ENCODE measurements at regions not wholly inside any gene's neighbourhood (a gene's known extent, or its start where the extent isn't known, plus 50 kb on each side); places are given as distances from the start of the nearest gene placed in this dataset.

DNA sequence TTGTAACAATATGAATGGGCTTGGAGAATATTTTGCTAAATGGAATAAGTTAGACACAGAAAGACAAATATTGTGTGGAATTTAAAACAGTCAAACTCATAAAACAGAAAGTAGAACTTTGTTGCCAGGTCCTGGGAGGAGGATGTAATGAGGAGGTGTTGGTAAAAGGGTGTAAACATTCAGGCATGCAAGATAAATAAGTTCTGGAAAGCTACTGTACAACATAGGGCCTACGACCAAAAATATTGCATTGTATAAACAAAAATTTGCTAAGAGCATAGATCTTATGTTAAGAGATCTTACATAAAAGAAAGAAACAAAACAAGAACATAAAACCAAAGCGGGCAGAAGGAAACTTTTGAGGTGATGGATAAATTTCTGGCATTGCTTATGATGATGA lies 1907.8 kb upstream of the PCDH20 start:
- TF ChIP-seq EZH2phosphoT487 (IDR thresholded peaks at IDR 0.05; ENCODE audit: borderline replicate concordance), result no peak
- TF ChIP-seq, protein P1, sequence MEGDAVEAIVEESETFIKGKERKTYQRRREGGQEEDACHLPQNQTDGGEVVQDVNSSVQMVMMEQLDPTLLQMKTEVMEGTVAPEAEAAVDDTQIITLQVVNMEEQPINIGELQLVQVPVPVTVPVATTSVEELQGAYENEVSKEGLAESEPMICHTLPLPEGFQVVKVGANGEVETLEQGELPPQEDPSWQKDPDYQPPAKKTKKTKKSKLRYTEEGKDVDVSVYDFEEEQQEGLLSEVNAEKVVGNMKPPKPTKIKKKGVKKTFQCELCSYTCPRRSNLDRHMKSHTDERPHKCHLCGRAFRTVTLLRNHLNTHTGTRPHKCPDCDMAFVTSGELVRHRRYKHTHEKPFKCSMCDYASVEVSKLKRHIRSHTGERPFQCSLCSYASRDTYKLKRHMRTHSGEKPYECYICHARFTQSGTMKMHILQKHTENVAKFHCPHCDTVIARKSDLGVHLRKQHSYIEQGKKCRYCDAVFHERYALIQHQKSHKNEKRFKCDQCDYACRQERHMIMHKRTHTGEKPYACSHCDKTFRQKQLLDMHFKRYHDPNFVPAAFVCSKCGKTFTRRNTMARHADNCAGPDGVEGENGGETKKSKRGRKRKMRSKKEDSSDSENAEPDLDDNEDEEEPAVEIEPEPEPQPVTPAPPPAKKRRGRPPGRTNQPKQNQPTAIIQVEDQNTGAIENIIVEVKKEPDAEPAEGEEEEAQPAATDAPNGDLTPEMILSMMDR (IDR thresholded peaks at IDR 0.05 in 2 of 3, conservative IDR thresholded peaks at IDR 0.05 in 1 of 3; ENCODE audit: borderline replicate concordance in 1 of 3, insufficient read depth in 1 of 3, low read depth in 2 of 3, low read length in 2 of 3), result no peak
- TF ChIP-seq, protein P2, sequence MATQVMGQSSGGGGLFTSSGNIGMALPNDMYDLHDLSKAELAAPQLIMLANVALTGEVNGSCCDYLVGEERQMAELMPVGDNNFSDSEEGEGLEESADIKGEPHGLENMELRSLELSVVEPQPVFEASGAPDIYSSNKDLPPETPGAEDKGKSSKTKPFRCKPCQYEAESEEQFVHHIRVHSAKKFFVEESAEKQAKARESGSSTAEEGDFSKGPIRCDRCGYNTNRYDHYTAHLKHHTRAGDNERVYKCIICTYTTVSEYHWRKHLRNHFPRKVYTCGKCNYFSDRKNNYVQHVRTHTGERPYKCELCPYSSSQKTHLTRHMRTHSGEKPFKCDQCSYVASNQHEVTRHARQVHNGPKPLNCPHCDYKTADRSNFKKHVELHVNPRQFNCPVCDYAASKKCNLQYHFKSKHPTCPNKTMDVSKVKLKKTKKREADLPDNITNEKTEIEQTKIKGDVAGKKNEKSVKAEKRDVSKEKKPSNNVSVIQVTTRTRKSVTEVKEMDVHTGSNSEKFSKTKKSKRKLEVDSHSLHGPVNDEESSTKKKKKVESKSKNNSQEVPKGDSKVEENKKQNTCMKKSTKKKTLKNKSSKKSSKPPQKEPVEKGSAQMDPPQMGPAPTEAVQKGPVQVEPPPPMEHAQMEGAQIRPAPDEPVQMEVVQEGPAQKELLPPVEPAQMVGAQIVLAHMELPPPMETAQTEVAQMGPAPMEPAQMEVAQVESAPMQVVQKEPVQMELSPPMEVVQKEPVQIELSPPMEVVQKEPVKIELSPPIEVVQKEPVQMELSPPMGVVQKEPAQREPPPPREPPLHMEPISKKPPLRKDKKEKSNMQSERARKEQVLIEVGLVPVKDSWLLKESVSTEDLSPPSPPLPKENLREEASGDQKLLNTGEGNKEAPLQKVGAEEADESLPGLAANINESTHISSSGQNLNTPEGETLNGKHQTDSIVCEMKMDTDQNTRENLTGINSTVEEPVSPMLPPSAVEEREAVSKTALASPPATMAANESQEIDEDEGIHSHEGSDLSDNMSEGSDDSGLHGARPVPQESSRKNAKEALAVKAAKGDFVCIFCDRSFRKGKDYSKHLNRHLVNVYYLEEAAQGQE (IDR thresholded peaks at IDR 0.05; ENCODE audit: low read depth), result no peak
- no peak for TF ChIP-seq POLR2A (IDR thresholded peaks at IDR 0.05; ENCODE audit: borderline replicate concordance, extremely low read depth, insufficient read depth, insufficient read length)
- no peak for TF ChIP-seq SP1 (IDR thresholded peaks at IDR 0.05; ENCODE audit: low read depth)

Data from HCT116 (cell line).